GM12892 (cell line): ENCODE measurements at regions not wholly inside any gene's neighbourhood (a gene's known extent, or its start where the extent isn't known, plus 50 kb on each side); places are given as distances from the start of the nearest gene placed in this dataset.

Experiments
- POLR2AphosphoS5 ChIP-seq: IDR thresholded peaks from 2 replicates; pipeline ENCODE4 v1.6.1; 2011; ENCODE audit warnings: low read depth, low read length, control low read depth
- TAF1 ChIP-seq: IDR thresholded peaks from 2 replicates; pipeline ENCODE4 v1.6.1; 2011; ENCODE audit warnings: low read depth, mild to moderate bottlenecking, control low read depth, low read length, borderline replicate concordance

GRCh38 chr15:39447346-39447745 lies 133.5 kb upstream of the THBS1 start:
- TF ChIP-seq TAF1 (no peak), POLR2AphosphoS5 (no peak)
